ENCODE measurements at regions not wholly inside any gene's neighbourhood (a gene's known extent, or its start where the extent isn't known, plus 50 kb on each side); places are given as distances from the start of the nearest gene placed in this dataset.

DNA sequence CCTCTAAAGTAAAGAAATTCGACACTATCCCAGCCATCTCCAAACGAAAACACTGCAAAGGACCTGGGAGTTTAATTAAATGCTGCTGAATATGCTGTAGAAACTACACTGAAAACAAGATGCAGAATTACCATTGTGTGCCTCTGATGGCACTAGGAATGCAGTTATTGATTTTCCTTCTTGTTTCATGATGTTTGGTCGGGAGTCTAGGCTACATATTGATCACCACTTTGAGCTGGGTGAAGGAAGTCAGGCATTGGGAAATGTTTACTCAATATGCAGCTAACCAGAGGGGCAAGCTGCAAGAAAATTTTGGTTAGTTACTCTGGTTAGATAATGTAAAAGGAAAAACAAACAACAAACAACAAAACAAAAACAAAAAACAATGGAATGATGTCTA lies 650.7 kb upstream of the GALNTL6 start:
- no peak for DNase-seq (ENCODE audit: low read depth in 1 of 2, low spot score in 1 of 2)
- Histone ChIP-seq H3K4me3 (replicated peaks; ENCODE audit: insufficient read depth, low read length) (no peak overlapping the region), H3K27ac (replicated peaks) (no peak overlapping the region), H3K27me3 (ENCODE audit: insufficient read depth, poor library complexity, severe bottlenecking) (no peaks in the 10 kb centered on the region)
- no peak for TF ChIP-seq GABPA (IDR thresholded peaks at IDR 0.05; ENCODE audit: low read depth)

DNA sequence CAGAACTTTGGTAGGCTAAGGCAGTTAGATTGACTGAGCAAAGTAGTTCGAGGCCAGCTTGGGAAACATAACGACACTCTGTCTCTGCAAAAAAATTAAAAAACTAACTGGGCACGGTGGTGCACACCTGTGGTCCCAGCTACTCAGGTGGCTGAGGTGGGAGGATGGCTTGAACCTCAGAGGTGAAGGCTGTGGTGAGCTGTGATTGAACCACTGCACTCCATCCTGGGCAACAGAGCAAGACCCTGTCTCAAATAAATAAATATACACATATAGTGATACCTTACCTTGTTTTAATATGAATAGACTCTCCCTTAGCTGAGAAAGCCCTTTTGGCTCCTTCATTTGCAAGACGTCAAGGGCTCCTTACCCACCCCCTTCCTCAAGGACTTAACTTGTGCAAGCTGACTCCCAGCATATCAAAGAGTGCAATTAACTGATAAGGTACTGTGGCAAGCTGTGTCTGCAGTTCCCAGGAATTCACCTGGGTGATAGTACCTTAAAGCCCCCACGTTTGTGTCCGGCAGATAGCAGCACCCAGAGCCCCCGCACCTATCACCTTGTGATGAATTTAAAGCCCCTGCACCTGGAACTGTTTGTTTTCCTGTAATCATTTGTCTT lies 655.6 kb upstream of the GALNTL6 start:
- no peak overlapping the region for H3K4me3 ChIP-seq (replicated peaks; ENCODE audit: insufficient read depth, low read length)
- TF ChIP-seq, protein P1, sequence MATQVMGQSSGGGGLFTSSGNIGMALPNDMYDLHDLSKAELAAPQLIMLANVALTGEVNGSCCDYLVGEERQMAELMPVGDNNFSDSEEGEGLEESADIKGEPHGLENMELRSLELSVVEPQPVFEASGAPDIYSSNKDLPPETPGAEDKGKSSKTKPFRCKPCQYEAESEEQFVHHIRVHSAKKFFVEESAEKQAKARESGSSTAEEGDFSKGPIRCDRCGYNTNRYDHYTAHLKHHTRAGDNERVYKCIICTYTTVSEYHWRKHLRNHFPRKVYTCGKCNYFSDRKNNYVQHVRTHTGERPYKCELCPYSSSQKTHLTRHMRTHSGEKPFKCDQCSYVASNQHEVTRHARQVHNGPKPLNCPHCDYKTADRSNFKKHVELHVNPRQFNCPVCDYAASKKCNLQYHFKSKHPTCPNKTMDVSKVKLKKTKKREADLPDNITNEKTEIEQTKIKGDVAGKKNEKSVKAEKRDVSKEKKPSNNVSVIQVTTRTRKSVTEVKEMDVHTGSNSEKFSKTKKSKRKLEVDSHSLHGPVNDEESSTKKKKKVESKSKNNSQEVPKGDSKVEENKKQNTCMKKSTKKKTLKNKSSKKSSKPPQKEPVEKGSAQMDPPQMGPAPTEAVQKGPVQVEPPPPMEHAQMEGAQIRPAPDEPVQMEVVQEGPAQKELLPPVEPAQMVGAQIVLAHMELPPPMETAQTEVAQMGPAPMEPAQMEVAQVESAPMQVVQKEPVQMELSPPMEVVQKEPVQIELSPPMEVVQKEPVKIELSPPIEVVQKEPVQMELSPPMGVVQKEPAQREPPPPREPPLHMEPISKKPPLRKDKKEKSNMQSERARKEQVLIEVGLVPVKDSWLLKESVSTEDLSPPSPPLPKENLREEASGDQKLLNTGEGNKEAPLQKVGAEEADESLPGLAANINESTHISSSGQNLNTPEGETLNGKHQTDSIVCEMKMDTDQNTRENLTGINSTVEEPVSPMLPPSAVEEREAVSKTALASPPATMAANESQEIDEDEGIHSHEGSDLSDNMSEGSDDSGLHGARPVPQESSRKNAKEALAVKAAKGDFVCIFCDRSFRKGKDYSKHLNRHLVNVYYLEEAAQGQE (IDR thresholded peaks at IDR 0.05; ENCODE audit: insufficient replicate concordance, low read depth): no peak
- TF ChIP-seq, protein P2, sequence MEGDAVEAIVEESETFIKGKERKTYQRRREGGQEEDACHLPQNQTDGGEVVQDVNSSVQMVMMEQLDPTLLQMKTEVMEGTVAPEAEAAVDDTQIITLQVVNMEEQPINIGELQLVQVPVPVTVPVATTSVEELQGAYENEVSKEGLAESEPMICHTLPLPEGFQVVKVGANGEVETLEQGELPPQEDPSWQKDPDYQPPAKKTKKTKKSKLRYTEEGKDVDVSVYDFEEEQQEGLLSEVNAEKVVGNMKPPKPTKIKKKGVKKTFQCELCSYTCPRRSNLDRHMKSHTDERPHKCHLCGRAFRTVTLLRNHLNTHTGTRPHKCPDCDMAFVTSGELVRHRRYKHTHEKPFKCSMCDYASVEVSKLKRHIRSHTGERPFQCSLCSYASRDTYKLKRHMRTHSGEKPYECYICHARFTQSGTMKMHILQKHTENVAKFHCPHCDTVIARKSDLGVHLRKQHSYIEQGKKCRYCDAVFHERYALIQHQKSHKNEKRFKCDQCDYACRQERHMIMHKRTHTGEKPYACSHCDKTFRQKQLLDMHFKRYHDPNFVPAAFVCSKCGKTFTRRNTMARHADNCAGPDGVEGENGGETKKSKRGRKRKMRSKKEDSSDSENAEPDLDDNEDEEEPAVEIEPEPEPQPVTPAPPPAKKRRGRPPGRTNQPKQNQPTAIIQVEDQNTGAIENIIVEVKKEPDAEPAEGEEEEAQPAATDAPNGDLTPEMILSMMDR (IDR thresholded peaks at IDR 0.05; ENCODE audit: insufficient read depth, low read length): no peak
- TF ChIP-seq GABPA (IDR thresholded peaks at IDR 0.05; ENCODE audit: low read depth) (no peak), POLR2AphosphoS5 (IDR thresholded peaks at IDR 0.05; ENCODE audit: low read depth) (no peak), SPI1 (IDR thresholded peaks at IDR 0.05; ENCODE audit: borderline replicate concordance, low read depth) (no peak)
- H3K27ac ChIP-seq (replicated peaks): no peak overlapping the region
- no peak for DNase-seq (ENCODE audit: low read depth in 1 of 2, low spot score in 1 of 2)
- no peaks in the 10 kb centered on the region for H3K27me3 ChIP-seq (ENCODE audit: insufficient read depth, poor library complexity, severe bottlenecking)

DNA sequence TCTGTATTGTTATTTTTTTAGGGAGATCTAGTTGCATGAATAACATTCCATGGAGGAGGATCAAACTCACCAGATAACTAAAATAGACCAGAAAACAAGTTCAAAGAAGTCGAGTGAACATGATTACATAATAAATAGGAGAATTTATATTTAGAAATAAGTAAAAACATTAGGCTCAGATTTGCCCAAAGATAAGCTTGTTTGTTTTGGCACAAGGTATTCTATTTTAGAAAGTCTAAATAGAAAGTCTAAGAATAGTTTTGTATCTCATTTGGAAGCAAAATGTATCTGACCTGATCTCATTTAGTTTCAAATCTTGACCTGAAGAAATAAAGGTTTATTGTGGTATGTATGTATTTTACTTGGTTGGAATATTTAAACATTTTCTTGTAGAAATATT lies 670.6 kb upstream of the GALNTL6 start:
- Histone ChIP-seq H3K27ac (replicated peaks) (no peak overlapping the region), H3K27me3 (ENCODE audit: insufficient read depth, poor library complexity, severe bottlenecking) (no peaks in the 10 kb centered on the region), H3K4me3 (replicated peaks; ENCODE audit: insufficient read depth, low read length) (no peak overlapping the region)
- DNase-seq (ENCODE audit: low read depth in 1 of 2, low spot score in 1 of 2): no peak
- TF ChIP-seq, protein P2 (IDR thresholded peaks at IDR 0.05; ENCODE audit: insufficient read depth, low read length): no peak
- TF ChIP-seq, protein P1 (IDR thresholded peaks at IDR 0.05; ENCODE audit: insufficient replicate concordance, low read depth): no peak
- TF ChIP-seq GABPA (IDR thresholded peaks at IDR 0.05; ENCODE audit: low read depth) (no peak), POLR2AphosphoS5 (IDR thresholded peaks at IDR 0.05; ENCODE audit: low read depth) (no peak), SPI1 (IDR thresholded peaks at IDR 0.05; ENCODE audit: borderline replicate concordance, low read depth) (no peak)

DNA sequence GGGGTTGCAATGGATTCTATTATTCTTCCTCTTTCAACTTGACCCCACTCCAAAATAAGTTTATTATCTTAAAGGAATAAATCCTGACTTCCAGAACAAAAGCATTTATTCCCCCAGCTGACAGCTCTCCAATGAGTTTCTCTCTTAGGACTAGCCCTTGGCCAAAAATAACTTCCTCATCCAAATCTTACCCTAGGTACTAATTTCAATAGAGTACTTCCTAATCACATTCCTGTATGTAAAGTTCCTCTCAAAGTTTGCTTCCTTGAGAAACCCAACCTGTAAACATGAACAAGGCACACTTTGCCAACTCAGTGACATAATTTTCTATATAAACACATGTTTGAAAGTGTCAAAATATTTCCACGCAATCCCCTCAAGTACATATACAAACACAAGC lies 671.2 kb upstream of the GALNTL6 start:
- DNase-seq (ENCODE audit: low read depth in 1 of 2, low spot score in 1 of 2): no peak
- TF ChIP-seq GABPA (IDR thresholded peaks at IDR 0.05; ENCODE audit: low read depth) (no peak), SPI1 (IDR thresholded peaks at IDR 0.05; ENCODE audit: borderline replicate concordance, low read depth) (no peak), POLR2AphosphoS5 (IDR thresholded peaks at IDR 0.05; ENCODE audit: low read depth) (no peak)
- TF ChIP-seq, protein P1 (IDR thresholded peaks at IDR 0.05; ENCODE audit: insufficient replicate concordance, low read depth): no peak
- TF ChIP-seq, protein P2 (IDR thresholded peaks at IDR 0.05; ENCODE audit: insufficient read depth, low read length): no peak
- Histone ChIP-seq H3K27ac (replicated peaks) (no peak overlapping the region), H3K27me3 (ENCODE audit: insufficient read depth, poor library complexity, severe bottlenecking) (no peaks in the 10 kb centered on the region), H3K4me3 (replicated peaks; ENCODE audit: insufficient read depth, low read length) (no peak overlapping the region)

Measured in HL-60 (cell line).